ES-I3 (cell line): ENCODE measurements at regions not wholly inside any gene's neighbourhood (a gene's known extent, or its start where the extent isn't known, plus 50 kb on each side); places are given as distances from the start of the nearest gene placed in this dataset.

Experiments
- H3K36me3 ChIP-seq: 2 replicates; pipeline ENCODE4 v1.6.1; 2013; ENCODE audit warnings: mild to moderate bottlenecking, low read length, control low read depth, moderate library complexity; ENCODE audit not compliant: insufficient read depth
- H3K4me1 ChIP-seq: 2 replicates; pipeline ENCODE4 v1.6.1; 2013; ENCODE audit warnings: mild to moderate bottlenecking, control low read depth, low read length; ENCODE audit not compliant: insufficient read depth
- H3K9ac ChIP-seq: 2 replicates; pipeline ENCODE4 v1.6.1; 2013; ENCODE audit warnings: low read depth, mild to moderate bottlenecking, low read length, moderate library complexity
- H3K9me3 ChIP-seq: 2 replicates; pipeline ENCODE4 v1.6.1; 2013; ENCODE audit warnings: mild to moderate bottlenecking, low read length, moderate library complexity; ENCODE audit not compliant: control insufficient read depth, insufficient read depth

DNA sequence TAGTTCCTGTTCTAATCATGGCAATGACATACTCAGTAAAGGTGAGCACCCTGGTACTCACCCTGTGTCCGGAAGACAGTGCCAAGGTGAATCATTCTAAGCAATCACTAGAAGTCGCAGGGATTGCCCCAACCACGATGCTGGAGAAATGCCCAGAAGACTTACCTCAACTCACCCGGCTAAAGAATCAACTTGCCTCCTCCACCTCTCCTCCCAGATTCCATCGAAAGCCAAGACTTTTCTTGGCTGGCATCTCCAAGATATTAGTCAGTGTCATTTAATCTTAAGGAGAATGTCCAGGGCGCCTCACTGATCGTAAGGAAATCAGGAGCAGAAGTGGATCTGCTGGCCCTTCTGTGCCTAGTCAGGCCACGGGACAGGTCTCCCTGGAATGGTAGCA is 204.9 kb downstream of the ERCC6L2 start:
- Histone ChIP-seq H3K36me3 (no peaks in the 10 kb centered on the region), H3K9me3 (no peaks in the 10 kb centered on the region), H3K9ac (no peak overlapping the region), H3K4me1 (no peaks in the 10 kb centered on the region)

DNA sequence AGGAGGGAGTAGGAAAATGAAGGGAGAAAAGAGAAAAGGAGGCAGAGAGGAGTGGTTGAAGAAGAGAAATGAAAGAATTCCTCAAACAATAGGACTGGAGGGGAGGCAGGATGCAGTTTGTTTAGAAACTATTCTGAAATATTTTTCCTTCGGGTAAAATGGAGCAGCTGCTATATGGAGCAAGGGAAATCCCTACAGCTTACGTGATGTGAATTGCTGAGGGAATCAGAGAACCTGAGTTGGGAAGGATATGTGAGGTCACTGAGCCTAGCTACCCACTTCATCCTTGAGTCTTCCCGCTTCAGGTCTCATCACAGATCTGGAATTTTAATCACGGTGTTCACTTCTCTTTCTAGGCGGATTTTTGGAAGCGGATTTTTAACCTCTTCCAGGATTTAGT is 204.3 kb downstream of the ERCC6L2 start:
- Histone ChIP-seq H3K4me1 (no peaks in the 10 kb centered on the region), H3K9me3 (no peaks in the 10 kb centered on the region), H3K9ac (no peak overlapping the region)

DNA sequence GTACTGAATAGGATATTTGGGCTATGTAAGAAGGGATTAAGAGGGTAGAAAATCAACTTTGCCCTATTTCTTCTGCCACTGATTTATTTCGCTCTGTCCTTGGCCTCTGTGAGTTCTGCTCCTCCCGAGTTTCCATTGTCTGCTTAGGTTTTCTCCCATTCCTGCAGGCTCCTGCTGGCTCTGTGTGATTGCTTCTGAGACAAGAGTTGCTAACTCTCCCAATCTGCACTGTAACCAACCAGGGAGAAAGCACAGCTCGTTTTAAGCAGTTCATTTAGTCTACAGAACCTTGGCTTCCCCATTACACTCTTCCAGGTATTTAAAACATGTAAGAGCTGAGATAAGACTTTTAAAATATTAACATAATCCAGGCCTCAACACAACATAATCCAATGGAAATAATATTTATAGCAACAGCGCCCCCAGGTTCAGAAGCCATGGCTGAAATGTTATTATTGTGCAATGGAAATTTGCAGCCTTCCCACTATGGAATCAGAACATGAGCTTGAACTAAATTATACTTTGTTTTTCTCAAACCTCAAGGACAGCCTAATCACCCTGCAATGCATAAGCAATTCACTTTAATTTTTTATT is 203.5 kb downstream of the ERCC6L2 start:
- no peaks in the 10 kb centered on the region for H3K9me3 ChIP-seq
- H3K36me3 ChIP-seq, result no peaks in the 10 kb centered on the region
- no peaks in the 10 kb centered on the region for H3K4me1 ChIP-seq
- H3K9ac ChIP-seq, result no peak overlapping the region

More for the DNA sequence above, 204.3 kb downstream of the ERCC6L2 start:
- no peaks in the 10 kb centered on the region for H3K36me3 ChIP-seq

DNA sequence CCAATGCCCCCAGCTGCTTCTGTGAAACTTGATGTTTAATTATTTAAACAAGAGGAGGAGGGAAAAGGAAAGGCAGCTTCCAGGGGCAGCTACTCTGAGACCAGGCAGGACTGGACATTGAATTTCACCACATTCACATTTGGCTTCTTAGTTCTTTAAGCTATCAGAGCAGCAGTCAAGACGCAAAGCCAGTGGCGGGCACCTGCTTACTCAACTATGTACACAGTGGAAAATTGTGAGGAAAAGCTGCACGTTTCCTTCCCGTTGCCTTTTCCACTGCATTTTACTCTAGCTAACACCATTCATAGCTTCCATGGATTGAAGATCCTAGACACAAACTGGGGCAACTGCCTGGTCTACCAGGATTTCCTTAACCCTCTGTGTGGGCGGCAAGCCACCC is 200.3 kb downstream of the ERCC6L2 start:
- H3K9me3 ChIP-seq, result no peaks in the 10 kb centered on the region

DNA sequence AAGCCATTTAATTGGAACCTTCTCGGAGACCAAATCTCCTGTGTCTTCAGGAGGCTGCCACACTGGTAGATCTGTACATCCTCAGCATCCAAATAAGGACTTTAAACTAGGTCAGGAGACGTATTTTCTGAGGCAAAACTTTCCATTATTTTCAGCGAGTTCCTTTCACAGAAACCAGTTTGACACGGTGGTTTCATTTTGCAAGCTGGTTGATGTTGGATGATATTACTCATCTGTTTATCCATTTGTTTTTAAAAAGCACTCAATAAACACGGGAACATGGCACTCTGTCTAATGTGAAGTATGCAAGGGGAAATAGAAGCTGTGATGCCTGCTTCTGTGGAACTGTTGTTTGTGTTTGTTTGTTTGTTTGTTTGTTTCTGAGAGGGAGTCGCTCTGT is 199.6 kb downstream of the ERCC6L2 start:
- Histone ChIP-seq H3K9me3 (no peaks in the 10 kb centered on the region), H3K36me3 (no peaks in the 10 kb centered on the region), H3K4me1 (no peaks in the 10 kb centered on the region), H3K9ac (no peak overlapping the region)

More for the DNA sequence above, 200.3 kb downstream of the ERCC6L2 start:
- H3K9ac ChIP-seq, result no peak overlapping the region
- H3K36me3 ChIP-seq, result no peaks in the 10 kb centered on the region
- H3K4me1 ChIP-seq, result no peaks in the 10 kb centered on the region

DNA sequence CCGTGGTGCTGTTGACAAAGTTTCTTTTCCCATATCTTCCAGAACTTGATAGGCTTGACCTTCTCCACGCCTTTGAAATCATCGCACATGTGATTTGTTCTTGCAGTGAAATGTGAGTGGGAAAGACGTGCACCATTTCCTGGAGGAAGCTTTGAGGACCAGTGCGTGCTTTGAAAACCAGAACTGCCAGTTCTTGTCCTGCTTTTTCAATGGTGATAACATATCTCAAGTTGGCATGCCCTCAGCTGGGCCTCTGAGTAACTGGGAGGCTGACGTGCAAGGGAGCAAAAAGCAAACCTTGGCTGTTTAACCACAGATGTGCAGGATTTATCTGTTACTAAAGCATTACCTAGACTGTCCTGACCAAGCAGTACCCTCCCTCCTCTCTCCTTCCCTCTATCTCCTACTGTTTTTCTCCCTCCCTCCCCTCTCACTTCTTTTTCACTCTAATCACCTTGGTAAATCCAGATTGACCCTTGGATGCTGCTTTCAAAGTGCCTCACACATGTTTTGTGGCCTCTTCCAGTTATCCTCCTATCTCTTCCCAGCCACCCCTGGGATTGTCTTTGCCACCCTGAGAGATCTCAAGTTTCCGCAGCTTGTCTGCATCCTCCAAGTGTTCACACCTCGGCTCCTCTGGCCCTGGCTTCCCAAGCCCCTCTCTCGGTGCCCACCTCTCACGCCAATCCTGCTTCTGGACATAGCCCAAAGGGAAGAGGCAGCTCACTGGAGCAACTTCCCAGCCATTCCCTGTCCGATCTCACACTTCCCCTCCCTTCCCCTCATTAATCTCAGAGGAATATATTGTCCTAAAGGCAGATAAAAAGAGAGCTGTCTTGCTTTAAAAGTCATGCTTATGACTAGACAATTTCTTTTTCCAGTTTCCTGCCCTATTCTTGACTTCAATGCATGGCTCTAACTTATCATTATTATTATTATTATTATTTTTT is 198.3 kb downstream of the ERCC6L2 start:
- H3K4me1 ChIP-seq, result no peaks in the 10 kb centered on the region
- no peaks in the 10 kb centered on the region for H3K9me3 ChIP-seq
- no peak overlapping the region for H3K9ac ChIP-seq

DNA sequence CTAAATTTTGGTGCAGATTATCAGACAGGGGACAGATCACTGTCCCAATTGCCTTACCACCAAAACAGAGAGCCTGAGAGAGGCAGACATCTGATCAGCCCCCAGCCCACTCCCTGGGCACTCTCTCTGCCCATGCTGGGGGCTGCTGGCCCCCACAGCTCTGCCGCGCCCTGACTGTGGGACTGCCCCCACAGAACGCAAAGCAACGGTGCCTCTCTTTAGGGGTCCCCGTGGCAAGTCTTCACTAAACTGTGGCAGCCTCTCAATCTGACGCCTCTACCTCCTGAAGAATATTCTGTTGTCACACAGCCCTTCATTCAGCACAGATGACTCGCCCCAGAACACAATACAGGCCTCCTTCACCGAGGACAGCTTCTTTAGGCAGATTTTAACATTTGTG is 197.4 kb downstream of the ERCC6L2 start:
- no peaks in the 10 kb centered on the region for H3K4me1 ChIP-seq
- H3K9me3 ChIP-seq, result no peaks in the 10 kb centered on the region

More for the DNA sequence above, 198.3 kb downstream of the ERCC6L2 start:
- no peaks in the 10 kb centered on the region for H3K36me3 ChIP-seq

DNA sequence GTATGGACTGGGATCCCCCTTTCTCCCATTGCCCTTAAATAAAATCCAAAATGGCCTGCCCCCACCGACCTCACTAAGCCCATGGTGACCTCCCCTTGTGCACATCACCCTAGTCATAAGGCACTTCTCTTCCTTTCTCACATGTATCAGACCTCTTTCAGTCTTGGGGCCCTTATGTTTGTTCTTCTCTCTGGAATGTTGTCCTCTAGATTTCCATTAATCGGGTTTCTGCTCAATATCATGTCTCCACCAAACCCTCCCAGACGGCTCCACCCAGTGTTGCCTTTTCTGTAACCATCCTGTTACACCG is 196.3 kb downstream of the ERCC6L2 start:
- Histone ChIP-seq H3K9ac (no peak overlapping the region), H3K4me1 (no peaks in the 10 kb centered on the region), H3K36me3 (no peaks in the 10 kb centered on the region), H3K9me3 (no peaks in the 10 kb centered on the region)

More for the DNA sequence above, 197.4 kb downstream of the ERCC6L2 start:
- Histone ChIP-seq H3K36me3 (no peaks in the 10 kb centered on the region), H3K9ac (no peak overlapping the region)

DNA sequence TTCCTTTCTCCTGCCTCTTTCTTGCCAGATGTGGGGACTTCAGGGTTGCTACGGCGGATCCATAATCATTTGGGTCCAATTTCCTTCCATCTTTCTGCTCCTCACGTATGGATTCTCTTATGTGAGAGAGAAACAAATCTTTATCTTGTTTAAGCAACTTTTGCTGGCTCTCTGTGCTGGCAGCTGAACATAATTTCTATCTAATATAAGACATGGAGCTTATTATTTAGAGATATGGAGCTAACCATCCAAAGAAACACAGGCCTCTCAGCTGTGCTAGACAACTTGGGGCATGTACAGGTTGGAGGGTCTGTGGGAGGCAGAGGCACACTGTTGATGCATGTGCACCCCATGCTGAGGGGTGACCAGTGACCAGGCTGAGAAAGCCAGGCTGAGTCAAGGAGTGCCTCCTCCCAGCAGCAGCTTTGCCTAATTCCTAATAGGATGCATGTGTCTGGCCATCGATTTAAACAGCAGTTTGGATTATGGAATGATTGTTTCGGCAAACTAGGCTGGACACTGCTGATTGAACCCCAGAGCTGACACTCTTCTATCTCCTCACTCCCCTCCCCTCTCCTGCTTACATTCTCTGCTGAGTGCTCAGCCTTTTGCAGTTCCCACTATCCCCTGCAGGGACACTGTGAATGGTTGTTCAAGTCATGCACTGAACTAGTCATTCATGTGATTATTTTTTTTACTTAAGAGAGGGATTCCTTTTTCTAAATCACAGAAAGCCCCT is 195.8 kb downstream of the ERCC6L2 start:
- Histone ChIP-seq H3K9ac (no peak overlapping the region), H3K9me3 (no peaks in the 10 kb centered on the region), H3K4me1 (no peaks in the 10 kb centered on the region), H3K36me3 (no peaks in the 10 kb centered on the region)

DNA sequence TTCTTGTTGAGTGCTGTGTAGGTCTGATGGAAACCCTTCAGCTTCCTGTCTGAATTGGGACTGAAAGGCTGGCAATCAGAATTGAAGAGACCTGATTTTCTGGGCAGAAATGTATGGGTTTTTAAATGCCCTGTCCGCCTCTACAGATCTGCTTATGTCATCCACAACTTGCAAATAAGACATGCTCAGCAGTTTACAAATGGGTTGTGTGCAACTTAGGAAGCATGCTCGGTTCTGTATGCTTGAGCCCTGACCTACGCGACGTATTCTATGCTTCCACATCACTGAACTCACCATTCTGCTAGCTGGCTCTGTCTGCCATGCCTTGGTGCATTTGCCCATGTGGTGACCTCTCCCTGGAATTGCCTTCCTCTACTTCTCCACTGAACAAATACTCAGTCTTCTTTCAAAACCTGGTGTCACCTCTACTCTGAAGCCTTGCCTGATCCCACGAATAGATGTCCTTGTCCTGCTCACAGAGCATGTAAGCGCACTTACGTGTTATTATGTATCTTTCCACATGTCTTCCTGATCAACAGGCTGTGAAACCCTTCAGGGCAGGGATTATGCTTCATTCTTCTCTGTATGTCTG is 194.2 kb downstream of the ERCC6L2 start:
- H3K4me1 ChIP-seq, result no peaks in the 10 kb centered on the region
- no peaks in the 10 kb centered on the region for H3K9me3 ChIP-seq
- H3K9ac ChIP-seq, result no peak overlapping the region
- H3K36me3 ChIP-seq, result no peaks in the 10 kb centered on the region

DNA sequence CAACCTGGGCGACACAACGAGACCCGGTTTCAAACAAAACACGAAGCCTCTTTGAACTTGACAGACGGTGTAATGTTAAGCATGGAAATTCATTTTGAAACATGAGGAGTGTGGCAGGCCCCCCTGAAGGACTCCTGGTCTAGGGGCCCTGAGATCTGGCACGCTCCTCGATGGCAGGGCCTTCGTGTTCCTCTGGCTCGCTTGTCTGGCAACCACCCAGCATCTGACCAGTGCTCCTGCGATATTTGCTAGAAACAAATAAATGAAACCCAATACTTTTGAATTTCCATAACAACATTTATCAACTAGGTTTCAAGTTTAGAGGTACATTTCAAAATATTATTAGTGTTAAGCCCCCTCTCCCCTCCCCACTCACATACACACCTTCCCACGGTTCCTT is 193.0 kb downstream of the ERCC6L2 start:
- Histone ChIP-seq H3K36me3 (no peaks in the 10 kb centered on the region), H3K9ac (no peak overlapping the region), H3K4me1 (no peaks in the 10 kb centered on the region), H3K9me3 (no peaks in the 10 kb centered on the region)

DNA sequence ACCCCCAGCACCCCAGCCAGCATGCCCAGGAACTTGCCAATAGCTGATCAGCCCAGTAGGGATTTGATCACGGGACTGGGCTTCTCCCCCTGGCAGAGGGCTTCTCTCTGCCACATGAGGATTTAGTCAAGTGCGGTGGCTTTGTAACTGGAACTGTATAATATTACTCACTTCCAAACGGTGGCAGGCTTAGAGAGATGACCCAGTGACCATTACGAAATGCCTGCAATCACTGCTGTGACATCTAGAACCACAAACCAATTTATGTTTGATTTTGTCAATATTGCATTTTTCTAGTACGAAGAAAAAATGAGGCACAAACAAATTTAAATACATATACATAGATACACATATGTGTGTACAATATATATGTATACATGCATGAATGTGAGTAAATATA is 192.1 kb downstream of the ERCC6L2 start:
- H3K9me3 ChIP-seq, result no peaks in the 10 kb centered on the region

DNA sequence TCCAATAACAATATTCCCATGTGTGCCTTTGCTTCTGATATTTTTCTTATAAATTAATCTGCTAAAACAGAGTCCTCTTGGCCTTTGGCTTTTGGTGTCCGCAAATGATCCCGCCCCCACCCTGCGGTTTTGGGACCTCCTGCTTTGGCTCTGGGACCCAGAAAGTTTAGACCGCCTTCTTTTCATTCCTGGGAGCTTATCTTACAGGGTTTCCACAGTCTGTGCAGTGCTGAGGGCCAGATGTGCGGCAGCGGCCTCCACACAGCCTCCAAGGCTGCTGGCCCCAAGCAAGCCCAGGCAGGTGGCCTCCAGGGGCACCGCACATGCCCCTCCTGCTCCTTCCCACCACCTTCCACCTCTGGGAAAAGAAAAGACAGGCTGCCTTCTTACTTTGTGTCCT is 191.5 kb downstream of the ERCC6L2 start:
- H3K36me3 ChIP-seq, result no peaks in the 10 kb centered on the region
- no peaks in the 10 kb centered on the region for H3K4me1 ChIP-seq
- no peaks in the 10 kb centered on the region for H3K9me3 ChIP-seq
- H3K9ac ChIP-seq, result no peak overlapping the region

More for the DNA sequence above, 192.1 kb downstream of the ERCC6L2 start:
- no peaks in the 10 kb centered on the region for H3K36me3 ChIP-seq
- H3K4me1 ChIP-seq, result no peaks in the 10 kb centered on the region
- H3K9ac ChIP-seq, result no peak overlapping the region

DNA sequence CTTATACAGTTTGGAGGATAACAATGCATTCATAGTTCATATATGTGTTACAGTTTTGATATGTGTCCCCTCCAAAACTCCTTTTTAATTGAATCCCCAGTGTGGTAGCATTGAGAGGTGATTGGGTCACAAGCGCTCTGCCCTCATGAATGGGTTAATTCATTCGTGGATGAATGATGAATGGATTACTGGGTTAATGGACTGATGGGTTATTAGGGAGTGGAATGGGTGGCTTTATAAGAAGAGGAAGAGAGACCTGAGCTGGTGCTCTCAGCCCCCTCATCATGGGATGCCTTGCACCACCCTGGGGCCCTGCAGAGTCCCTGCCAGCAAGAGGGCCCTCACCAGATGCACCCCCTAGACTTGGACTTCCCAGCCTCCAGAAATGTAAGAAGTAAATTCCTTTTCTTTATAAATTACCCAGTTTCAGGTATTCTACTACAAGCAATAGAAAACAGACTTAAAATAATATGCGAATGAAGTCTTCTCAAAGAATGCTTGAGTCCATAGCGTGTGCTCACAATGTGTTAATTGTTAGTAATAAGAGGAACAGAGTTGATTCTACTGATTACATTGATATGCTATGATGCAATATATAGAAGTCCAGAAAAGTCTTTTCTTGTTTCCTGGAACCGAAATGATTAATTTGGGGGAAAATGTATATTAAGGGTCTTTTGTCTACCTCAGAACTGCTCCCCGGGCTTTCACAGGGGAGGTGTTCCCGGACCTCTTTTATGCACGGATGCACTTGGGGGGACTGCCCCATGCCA is 190.2 kb downstream of the ERCC6L2 start:
- peaks cover 6% of the 10 kb centered on the region; the same call in 1 of the 2 replicates for H3K4me1 ChIP-seq
- no peak overlapping the region for H3K9ac ChIP-seq

More for the DNA sequence above, 190.2 kb downstream of the ERCC6L2 start:
- no peaks in the 10 kb centered on the region for H3K36me3 ChIP-seq
- no peaks in the 10 kb centered on the region for H3K9me3 ChIP-seq
